ENCODE measurements at regions not wholly inside any gene's neighbourhood (a gene's known extent, or its start where the extent isn't known, plus 50 kb on each side); places are given as distances from the start of the nearest gene placed in this dataset.

GRCh38 chr5:173505634-173506033 lies 110.8 kb downstream of the BOD1 start:
- no peaks in the 10 kb centered on the region; the same call in 1 of the 2 replicates for H3K9me3 ChIP-seq (ENCODE audit: low read length)
- no peak overlapping the region for H3K4me2 ChIP-seq (ENCODE audit: low read length)
- H3F3A ChIP-seq (ENCODE audit: insufficient read depth, low read length) = no peaks in the 10 kb centered on the region; the same call in 1 of the 2 replicates
- H4K20me1 ChIP-seq (ENCODE audit: insufficient read depth, low read length) = no peaks in the 10 kb centered on the region
- H3K9ac ChIP-seq (ENCODE audit: low read length) = no peak overlapping the region
- no peaks in the 10 kb centered on the region for H3K36me3 ChIP-seq (ENCODE audit: insufficient read depth, low read length)
- H3K27ac ChIP-seq (ENCODE audit: low read depth, low read length, poor library complexity, severe bottlenecking) = no peak overlapping the region
- 0 out of 2 replicates have a peak, but pooled peaks cover 6% of the 10 kb centered on the region for H3K27me3 ChIP-seq (ENCODE audit: insufficient read depth, low read length)
- no peaks in the 10 kb centered on the region for H3K4me1 ChIP-seq (ENCODE audit: insufficient read depth, low read length, severe bottlenecking)
- no peak for TF ChIP-seq EZH2 (IDR thresholded peaks at IDR 0.05; ENCODE audit: borderline replicate concordance, low read length)
- TF ChIP-seq, protein P1, sequence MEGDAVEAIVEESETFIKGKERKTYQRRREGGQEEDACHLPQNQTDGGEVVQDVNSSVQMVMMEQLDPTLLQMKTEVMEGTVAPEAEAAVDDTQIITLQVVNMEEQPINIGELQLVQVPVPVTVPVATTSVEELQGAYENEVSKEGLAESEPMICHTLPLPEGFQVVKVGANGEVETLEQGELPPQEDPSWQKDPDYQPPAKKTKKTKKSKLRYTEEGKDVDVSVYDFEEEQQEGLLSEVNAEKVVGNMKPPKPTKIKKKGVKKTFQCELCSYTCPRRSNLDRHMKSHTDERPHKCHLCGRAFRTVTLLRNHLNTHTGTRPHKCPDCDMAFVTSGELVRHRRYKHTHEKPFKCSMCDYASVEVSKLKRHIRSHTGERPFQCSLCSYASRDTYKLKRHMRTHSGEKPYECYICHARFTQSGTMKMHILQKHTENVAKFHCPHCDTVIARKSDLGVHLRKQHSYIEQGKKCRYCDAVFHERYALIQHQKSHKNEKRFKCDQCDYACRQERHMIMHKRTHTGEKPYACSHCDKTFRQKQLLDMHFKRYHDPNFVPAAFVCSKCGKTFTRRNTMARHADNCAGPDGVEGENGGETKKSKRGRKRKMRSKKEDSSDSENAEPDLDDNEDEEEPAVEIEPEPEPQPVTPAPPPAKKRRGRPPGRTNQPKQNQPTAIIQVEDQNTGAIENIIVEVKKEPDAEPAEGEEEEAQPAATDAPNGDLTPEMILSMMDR (IDR thresholded peaks at IDR 0.05; ENCODE audit: low read length) = no peak
- no peaks in the 10 kb centered on the region for H3K9me2 ChIP-seq (ENCODE audit: low read depth, low read length)
- H2AFZ ChIP-seq (ENCODE audit: low read length) = no peak overlapping the region
- no peaks in the 10 kb centered on the region for H3K79me2 ChIP-seq (ENCODE audit: insufficient read depth, low read length)
- no peak overlapping the region for H3K4me3 ChIP-seq (ENCODE audit: low read depth, low read length, poor library complexity, severe bottlenecking)

DNA sequence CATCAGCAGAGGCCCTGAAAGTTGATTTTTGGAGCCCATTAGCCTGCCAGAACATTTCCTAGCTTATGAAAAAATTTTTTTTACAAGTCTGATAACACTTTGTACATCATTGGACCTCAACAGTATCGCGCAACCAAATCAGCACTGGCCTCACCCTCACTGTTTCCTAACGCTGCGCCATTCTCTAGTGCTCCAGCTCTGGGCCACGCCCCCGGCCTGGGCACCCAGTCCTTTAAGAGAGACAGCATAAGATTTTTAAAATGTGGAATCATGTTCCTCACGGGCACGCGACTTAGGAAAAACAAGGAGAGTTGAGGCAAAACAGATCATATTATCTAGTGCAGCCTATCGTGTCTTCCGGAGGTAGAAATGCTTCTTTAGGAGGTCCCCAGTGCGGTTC lies 114.5 kb downstream of the BOD1 start:
- no peaks in the 10 kb centered on the region for H4K20me1 ChIP-seq (ENCODE audit: insufficient read depth, low read length)
- no peaks in the 10 kb centered on the region; the same call in 1 of the 2 replicates for H3K9me3 ChIP-seq (ENCODE audit: low read length)
- TF ChIP-seq EZH2 (IDR thresholded peaks at IDR 0.05; ENCODE audit: borderline replicate concordance, low read length) = no peak
- TF ChIP-seq, protein P1 (IDR thresholded peaks at IDR 0.05; ENCODE audit: low read length) = no peak

DNA sequence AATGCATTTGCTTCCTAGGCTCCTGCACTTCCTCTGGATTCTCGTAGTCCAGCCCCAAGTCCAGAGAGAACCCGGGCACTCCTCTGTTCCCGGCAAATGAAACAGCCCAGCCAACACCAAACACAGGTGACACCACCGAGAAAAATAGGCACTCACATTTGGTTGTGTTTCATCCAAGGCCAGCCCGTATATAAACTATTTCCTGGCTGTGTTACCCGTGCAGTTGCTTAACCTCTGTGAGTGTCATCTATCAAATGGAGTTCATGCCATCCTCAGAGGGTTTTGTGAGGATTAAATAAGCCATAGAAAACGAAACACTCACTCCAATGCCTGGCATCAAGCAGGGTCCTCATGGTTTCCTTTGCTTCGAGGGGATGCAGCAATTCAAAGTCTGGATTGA lies 115.2 kb downstream of the BOD1 start:
- Histone ChIP-seq H3K4me2 (ENCODE audit: low read length) (no peak overlapping the region), H3K9ac (ENCODE audit: low read length) (no peak overlapping the region), H3K9me3 (ENCODE audit: low read length) (no peaks in the 10 kb centered on the region; the same call in 1 of the 2 replicates), H3K27me3 (ENCODE audit: insufficient read depth, low read length) (0 out of 2 replicates have a peak, but pooled peaks cover 6% of the 10 kb centered on the region), H3K79me2 (ENCODE audit: insufficient read depth, low read length) (no peaks in the 10 kb centered on the region), H3K27ac (ENCODE audit: low read depth, low read length, poor library complexity, severe bottlenecking) (no peak overlapping the region), H2AFZ (ENCODE audit: low read length) (no peak overlapping the region), H3K9me2 (ENCODE audit: low read depth, low read length) (no peaks in the 10 kb centered on the region), H3F3A (ENCODE audit: insufficient read depth, low read length) (no peaks in the 10 kb centered on the region), H3K36me3 (ENCODE audit: insufficient read depth, low read length) (no peaks in the 10 kb centered on the region), H3K4me1 (ENCODE audit: insufficient read depth, low read length, severe bottlenecking) (no peaks in the 10 kb centered on the region), H3K4me3 (ENCODE audit: low read depth, low read length, poor library complexity, severe bottlenecking) (no peak overlapping the region), H4K20me1 (ENCODE audit: insufficient read depth, low read length) (no peaks in the 10 kb centered on the region)
- TF ChIP-seq, protein P1 (IDR thresholded peaks at IDR 0.05; ENCODE audit: low read length) = no peak

More for the DNA sequence above, 114.5 kb downstream of the BOD1 start:
- Histone ChIP-seq H3K27me3 (ENCODE audit: insufficient read depth, low read length) (0 out of 2 replicates have a peak, but pooled peaks cover 6% of the 10 kb centered on the region), H3K9ac (ENCODE audit: low read length) (no peak overlapping the region), H3K27ac (ENCODE audit: low read depth, low read length, poor library complexity, severe bottlenecking) (no peak overlapping the region), H3K4me1 (ENCODE audit: insufficient read depth, low read length, severe bottlenecking) (no peaks in the 10 kb centered on the region), H3K36me3 (ENCODE audit: insufficient read depth, low read length) (no peaks in the 10 kb centered on the region), H3F3A (ENCODE audit: insufficient read depth, low read length) (no peaks in the 10 kb centered on the region), H3K79me2 (ENCODE audit: insufficient read depth, low read length) (no peaks in the 10 kb centered on the region), H3K4me3 (ENCODE audit: low read depth, low read length, poor library complexity, severe bottlenecking) (no peak overlapping the region), H3K4me2 (ENCODE audit: low read length) (no peak overlapping the region), H3K9me2 (ENCODE audit: low read depth, low read length) (no peaks in the 10 kb centered on the region), H2AFZ (ENCODE audit: low read length) (no peak overlapping the region)

Measured in OCI-LY1 (cell line).